GM12873 (cell line): ENCODE measurements at regions not wholly inside any gene's neighbourhood (a gene's known extent, or its start where the extent isn't known, plus 50 kb on each side); places are given as distances from the start of the nearest gene placed in this dataset.

Experiments used
- TF ChIP-seq, protein P1 (sequence below): IDR thresholded peaks from 2 replicates; pipeline ENCODE4 v1.5.1; 2012; ENCODE audit warnings: low read depth, mild to moderate bottlenecking, moderate library complexity, low read length, control low read depth; ENCODE audit not compliant: insufficient read depth; ENCODE audit errors: missing control alignments

DNA sequence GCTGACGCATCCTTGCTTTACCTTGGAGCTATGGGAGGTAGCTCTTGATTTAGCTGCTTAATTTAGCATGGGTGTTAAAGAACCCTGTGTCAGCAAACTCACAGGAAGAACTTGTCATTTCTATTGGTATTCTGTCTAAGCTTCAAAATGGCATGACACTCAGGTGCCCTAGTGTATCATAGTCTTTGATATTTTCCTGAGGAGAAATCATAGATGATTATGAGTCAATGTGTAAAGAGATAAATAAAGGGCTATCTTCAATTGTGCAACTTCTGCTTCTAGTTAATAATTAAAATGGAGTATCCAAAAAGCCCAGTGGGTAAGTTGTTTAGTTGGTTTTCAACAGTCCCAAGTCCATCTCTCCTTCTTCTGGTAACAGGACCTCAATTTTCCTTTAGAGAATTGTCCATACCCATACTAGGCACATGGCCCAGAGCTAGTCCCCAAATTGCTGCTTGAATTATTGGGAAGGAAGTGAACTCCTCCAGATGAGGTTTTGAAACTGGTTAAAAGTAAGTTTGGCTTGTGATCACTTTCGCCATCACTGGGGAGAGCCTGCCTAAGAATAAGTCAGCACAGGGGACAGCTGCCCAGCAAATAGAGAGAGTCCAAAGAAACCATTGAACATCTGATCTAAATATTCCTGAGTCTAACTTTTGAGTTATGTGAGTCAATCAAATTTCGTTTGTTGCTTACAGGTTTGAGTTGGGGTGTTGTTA is 169.0 kb upstream of the PHYHIPL start:
- TF ChIP-seq, protein P1, sequence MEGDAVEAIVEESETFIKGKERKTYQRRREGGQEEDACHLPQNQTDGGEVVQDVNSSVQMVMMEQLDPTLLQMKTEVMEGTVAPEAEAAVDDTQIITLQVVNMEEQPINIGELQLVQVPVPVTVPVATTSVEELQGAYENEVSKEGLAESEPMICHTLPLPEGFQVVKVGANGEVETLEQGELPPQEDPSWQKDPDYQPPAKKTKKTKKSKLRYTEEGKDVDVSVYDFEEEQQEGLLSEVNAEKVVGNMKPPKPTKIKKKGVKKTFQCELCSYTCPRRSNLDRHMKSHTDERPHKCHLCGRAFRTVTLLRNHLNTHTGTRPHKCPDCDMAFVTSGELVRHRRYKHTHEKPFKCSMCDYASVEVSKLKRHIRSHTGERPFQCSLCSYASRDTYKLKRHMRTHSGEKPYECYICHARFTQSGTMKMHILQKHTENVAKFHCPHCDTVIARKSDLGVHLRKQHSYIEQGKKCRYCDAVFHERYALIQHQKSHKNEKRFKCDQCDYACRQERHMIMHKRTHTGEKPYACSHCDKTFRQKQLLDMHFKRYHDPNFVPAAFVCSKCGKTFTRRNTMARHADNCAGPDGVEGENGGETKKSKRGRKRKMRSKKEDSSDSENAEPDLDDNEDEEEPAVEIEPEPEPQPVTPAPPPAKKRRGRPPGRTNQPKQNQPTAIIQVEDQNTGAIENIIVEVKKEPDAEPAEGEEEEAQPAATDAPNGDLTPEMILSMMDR: no peak

DNA sequence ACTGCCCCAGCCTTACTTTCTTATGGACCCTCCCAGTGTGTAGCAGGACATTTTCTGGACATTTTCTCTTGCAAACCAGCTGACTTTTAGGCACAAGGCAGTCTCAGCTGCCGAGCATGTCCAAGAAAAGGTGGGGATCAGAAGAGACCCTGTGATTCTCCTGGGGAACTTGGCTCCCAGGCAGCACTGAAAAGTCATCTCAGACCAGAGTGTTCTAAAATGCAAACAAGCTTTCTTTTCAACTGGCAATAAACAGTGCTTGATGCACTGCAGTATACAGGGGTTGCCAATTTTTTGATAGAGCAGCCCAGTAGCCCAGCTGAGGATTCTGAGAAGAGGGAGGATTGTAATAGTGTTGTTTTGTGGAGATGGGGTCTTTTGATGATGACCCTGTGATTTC is 168.0 kb upstream of the PHYHIPL start:
- TF ChIP-seq, protein P1: no peak

DNA sequence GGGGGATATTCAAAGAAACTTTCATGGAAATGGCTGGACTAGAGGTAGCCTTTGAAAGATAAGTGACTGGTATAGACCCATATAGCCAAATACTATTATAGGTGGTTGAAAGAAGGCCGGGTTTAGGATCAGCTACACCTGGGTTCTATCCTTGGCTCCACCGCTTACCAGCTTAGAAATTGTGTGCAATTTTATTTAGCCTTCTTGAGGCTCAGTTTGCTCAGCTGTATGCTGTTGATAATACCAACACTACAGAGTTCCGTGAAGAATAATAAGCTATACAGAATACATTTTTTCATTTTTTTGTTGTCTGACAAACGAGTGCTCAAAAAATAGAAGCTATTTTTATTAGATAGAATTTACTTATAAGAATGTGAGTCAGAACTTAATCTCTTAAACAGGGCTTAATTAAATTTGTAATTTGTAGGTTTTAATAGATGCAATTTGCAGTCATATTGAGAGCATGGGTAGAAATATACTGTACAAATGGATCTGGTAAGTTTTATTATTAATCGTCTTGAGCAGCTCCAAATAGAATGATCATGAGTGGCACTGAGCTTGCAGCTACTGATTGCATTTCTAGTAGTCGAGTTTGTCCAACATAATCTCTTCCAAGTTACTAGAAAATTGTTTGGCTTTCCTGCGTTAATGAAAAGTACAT is 164.3 kb upstream of the PHYHIPL start:
- TF ChIP-seq, protein P1: no peak

- TF ChIP-seq, protein P1: no peak
Measured at GRCh38 chr10:59012839-59013238, 163.6 kb upstream of the PHYHIPL start.

- TF ChIP-seq, protein P1: no peak
Measured at GRCh38 chr10:59016043-59016442, 160.4 kb upstream of the PHYHIPL start.

GRCh38 chr10:59018977-59019376 is 157.5 kb upstream of the PHYHIPL start:
- TF ChIP-seq, protein P1: no peak

GRCh38 chr10:59019603-59020002 is 156.8 kb upstream of the PHYHIPL start:
- TF ChIP-seq, protein P1: no peak
